Inflammatory macrophage treated with lipopolysaccharide for 4 hours (primary cell): ENCODE measurements at regions not wholly inside any gene's neighbourhood (a gene's known extent, or its start where the extent isn't known, plus 50 kb on each side); places are given as distances from the start of the nearest gene placed in this dataset.

Source experiments
- DNase-seq: peaks from one replicate; pipeline ENCODE4 v3.0.0-alpha.2; 2020

GRCh38 chr20:23203310-23203709 is 117.2 kb upstream of the CD93 start:
- DNase-seq = no peak

GRCh38 chr20:23201658-23202057 is 115.5 kb upstream of the CD93 start:
- no peak for DNase-seq

DNA sequence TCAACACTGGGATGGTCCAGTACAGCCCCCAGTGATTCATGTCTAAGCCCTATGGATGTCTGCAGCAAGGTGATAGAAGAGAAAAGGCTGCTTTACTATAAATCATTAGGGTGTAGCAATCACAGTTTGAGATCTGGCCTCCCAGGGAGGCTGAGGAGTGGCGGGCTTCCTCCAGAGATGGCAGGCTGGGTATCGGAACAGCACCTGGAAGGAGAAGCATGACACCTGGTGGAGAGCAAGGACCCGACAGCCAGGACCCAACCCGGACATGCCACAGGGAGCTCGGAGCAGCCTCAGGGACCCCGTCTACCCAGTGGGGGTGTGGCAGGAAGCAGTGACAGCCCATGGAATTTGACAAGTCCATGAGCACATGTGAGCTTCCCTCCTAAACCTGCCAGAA is 114.8 kb upstream of the CD93 start:
- DNase-seq = no peak

GRCh38 chr20:23200413-23200812 is 114.3 kb upstream of the CD93 start:
- peak; percentile 70 for DNase-seq

DNA sequence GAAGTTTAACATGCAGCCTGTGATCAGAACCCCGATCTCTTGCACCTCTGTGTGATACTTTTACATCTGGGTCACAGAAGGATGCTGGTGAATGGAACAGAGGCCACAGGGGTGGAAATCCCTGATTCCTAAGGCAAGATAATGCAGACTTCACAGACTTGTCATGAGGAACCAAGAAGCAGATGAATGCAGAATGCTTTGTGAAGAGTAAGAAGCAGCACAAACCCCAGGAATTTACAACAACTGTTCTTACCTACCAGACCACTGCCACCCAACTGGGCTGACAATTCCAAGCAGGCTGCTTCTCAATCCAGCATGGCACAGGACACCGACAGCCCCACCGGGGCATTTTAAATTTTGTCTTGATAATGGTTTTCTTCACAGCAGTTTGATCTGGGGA is 113.2 kb upstream of the CD93 start:
- no peak for DNase-seq

- no peak for DNase-seq
Measured at GRCh38 chr20:23198815-23199214, 112.7 kb upstream of the CD93 start.

DNA sequence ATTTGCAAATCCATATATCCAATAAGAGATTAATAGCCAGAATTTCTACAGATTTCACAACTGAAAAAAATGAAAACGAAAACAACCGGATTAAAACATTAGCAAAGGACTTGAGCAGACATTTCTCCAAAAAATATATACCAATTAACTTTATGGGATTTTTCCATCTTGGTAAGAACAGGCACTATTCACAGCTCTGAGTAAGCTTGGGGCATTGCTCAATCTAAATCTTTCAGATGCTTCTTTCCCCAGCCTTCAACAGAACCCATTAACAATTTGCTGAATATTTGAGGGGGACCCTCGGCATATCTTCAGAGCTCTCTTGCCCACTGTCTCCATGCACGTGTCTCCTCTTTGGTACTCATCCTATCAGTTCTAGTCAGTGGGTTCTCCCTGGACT is 111.7 kb upstream of the CD93 start:
- DNase-seq = peak; percentile 44

GRCh38 chr20:23195636-23196035 is 109.5 kb upstream of the CD93 start:
- peak; percentile 83 for DNase-seq

DNA sequence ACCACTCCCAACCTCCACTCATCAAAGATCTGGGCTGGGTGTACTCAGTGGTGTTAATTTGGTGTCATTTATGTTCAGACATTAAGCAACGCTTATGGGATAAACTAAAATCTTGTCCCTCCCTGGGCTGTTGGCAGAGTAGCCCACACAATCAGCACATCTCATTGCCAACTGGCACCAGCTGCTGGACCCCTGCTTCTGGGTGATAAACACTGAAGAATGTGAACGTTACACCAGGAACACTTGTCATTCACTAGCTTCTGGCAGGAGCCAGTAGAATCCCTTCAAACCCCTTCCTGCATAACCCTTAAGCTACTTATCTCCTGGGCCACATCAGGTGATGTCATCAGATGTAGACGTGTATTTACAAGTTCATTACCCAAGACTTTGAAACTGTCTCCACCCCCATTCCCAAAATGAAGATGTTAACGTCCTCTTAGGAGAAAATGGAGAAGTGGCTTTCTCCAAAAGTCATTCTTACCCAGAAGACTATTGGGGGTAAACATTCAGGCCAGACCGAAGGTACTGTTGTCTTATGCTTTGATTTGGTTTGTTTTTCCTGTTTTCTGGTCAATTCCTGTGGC is 107.8 kb upstream of the CD93 start:
- DNase-seq = peak; percentile 79

GRCh38 chr20:23192469-23192868 is 106.3 kb upstream of the CD93 start:
- DNase-seq = no peak

GRCh38 chr20:23190557-23190956 is 104.4 kb upstream of the CD93 start:
- DNase-seq = no peak

GRCh38 chr20:23189854-23190253 is 103.7 kb upstream of the CD93 start:
- no peak for DNase-seq

- DNase-seq = no peak
Measured at GRCh38 chr20:23189341-23189740, 103.2 kb upstream of the CD93 start.

- DNase-seq = no peak
Measured at GRCh38 chr20:23188377-23189169, 102.4 kb upstream of the CD93 start.

- no peak for DNase-seq
Measured at GRCh38 chr20:23187751-23188150, 101.6 kb upstream of the CD93 start.

DNA sequence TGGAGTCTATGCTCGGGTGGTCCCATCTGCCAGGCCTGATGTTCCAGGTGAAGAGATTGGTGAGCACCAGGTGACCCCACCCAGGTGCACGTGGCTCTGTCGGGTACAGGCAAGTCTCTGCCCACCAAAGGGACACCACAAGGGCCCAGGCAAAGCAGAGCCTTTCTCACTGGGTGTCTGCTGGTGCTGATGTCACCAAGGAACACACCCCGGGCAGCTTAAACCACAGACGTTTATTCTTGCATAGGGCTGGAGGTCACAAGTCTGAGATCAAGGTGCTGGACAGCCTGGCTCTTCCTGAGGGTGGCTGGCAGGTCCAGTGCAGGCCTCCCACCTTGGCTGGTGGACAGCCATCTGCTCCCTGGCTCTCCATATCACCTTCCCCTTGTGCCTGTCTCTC is 100.7 kb upstream of the CD93 start:
- no peak for DNase-seq

DNA sequence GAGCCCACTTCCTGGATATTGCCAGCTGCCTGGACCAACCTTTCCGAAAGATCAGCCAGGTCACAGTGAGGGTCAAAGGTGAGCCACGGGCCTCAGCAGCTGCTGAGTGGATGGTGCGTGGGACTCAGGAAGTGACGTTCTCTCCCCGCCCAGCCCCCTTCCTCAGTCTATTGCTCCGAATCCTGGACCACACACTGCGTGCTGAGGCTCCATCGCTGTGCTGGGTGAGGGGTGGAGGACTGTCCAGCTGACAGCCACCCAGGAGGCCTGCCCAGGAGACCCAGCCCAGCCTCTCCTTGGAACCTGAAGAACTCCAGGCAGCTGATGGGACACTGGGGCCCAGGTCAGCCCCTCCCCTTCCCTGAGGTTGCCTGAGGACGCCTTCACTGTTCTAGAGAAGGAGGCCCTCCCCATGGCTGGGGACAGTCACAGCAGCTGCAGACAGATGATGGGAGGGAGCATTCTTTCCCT is 94.4 kb upstream of the CD93 start:
- DNase-seq = no peak

DNA sequence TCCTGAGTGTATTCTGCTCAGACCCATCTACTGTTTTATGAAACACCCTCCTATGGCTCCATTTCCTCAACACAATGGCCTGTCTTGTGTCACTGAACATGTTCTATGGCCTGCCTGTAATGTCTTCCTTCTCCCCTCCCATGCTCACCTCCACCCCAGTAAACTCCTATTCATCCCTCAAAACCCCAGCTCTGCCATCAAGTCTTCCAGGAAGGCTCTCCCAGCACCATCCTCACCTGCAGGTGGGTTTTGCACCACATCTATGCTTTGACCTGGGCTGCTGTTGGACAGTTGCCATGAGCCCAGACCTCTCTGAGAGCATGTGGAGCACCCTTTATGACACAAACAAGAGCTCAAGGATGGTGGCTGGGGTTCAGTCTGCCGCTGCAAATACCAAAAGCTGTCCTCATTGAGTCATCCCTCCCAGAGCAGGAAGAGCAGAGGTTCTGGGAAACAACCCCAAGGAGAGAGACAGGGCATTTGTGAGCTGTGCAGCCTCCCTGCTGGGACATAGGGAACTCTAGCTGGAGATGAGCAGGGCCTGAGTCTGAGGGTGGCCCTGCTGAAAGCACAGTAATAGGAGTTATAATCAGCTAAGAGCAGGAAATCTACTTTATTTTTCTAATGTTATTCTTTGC is 93.8 kb upstream of the CD93 start:
- no peak for DNase-seq

GRCh38 chr20:23178806-23179205 is 92.7 kb upstream of the CD93 start:
- no peak for DNase-seq

DNA sequence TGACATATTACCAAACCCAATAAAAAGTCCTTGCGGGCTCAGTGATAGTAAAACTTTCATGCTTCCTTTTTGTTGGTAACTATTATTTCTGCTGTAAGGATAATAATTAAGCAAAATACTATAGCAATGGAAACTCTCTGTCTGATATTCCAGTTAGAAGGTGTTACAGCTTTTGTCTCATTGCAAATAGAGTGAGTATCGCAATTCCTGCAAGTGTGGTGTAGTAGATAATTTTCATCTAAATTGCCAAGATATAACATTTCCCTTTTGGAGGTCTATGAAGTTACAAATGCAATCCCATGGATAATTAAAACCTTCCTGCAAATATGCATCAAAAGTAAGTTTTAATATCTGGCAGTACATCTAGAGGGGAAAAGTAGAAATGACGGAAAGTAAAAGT is 88.7 kb upstream of the CD93 start:
- DNase-seq = no peak

GRCh38 chr20:23167431-23167830 is 81.3 kb upstream of the CD93 start:
- no peak for DNase-seq

DNA sequence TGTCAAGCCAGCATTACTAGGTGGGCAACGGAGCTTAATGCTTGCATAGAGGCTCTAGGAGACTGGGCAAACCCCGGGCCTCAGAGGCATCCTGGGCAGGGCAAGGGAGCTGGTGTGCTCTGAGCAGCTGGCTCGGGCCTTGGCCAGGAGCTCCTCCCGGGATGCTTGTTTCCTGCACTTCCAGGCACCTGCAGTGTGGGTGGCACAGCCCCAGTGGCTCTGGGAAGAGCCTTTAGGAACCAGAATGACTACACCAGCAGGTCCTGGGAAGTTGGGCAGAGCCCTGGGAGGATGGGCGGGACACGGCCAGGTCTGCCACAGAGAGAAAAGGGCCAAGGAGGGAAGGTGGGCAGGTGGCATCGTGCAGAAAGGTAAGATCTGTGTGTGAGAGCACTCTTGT is 80.4 kb upstream of the CD93 start:
- no peak for DNase-seq

DNA sequence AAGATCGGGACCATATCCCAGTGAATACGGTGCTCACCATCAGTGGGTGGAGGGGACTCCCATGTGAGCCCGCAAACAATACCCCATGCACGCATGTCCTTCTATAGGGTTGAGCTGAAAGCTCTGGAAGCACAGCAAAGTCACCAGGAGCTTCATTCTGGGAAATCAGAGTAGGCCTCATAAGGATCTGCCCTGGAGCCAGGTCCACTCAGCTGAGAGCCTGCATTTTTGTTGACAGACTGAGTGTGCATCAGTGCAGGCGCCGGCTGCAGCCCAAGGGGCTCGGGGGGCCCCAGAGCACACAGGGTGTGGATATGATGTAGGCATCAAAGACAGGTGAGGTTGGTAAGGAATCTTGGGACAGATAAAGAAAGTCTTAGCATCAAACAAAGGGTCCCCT is 79.8 kb upstream of the CD93 start:
- no peak for DNase-seq

DNA sequence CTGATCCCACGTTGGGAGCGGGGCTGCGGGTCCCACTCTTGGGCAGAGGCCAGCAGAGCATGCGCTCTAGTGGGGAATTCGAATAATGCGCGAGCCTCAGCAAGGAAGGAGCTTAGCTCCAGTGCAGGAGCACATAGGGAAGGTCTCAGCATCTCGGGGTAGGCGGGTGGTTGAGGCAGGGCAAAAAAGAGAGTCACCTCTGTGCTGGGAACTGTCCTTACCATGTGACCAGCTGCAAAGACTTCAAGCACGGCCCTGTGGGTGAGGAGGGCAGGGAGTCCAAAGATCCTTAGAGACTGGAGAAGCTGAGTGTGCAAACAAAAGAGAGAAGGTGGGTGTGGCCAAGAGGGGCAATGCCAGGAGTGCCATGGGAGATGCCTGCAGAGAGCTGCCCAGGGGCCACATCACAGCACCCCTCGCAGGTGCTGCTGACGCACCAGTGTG is 79.2 kb upstream of the CD93 start:
- DNase-seq = no peak
